Stomach (tissue), 8 donors: ENCODE measurements at regions not wholly inside any gene's neighbourhood (a gene's known extent, or its start where the extent isn't known, plus 50 kb on each side); places are given as distances from the start of the nearest gene placed in this dataset.

ENCODE experiments used
- DNase-seq, 2 donors: peaks; one replicate each; pipeline versions ENCODE4 v3.0.0 to v3.0.0-alpha.2; 2013 to 2019
- H3K27ac ChIP-seq, 5 donors: fragments of 200-600 bp in 4 of 5; sonication (generic) in 4 of 5; one replicate each; pipeline ENCODE4 v1.5.1; 2013 to 2019; ENCODE audit warnings: mild to moderate bottlenecking in 1 of 5, moderate library complexity in 1 of 5
- H3K27me3 ChIP-seq, 3 donors: fragments of 200-600 bp; sonication (generic); one replicate each; pipeline ENCODE4 v1.5.1; 2017 to 2019; ENCODE audit warnings: mixed run types in 1 of 3
- H3K36me3 ChIP-seq, 4 donors: fragments of 200-600 bp; sonication (generic); 1 replicate in 3 of 4; 2 replicates in 1 of 4; pipeline ENCODE4 v1.5.1; 2016 to 2019
- H3K4me1 ChIP-seq, 4 donors: fragments of 200-600 bp; sonication (generic); one replicate each; pipeline ENCODE4 v1.5.1; 2016 to 2019
- H3K4me3 ChIP-seq, 4 donors: fragments of 200-600 bp; sonication (generic) in 3 of 4; one replicate each; pipeline ENCODE4 v1.5.1; 2016 to 2019; ENCODE audit warnings: mild to moderate bottlenecking in 1 of 4
- H3K9me3 ChIP-seq, 4 donors: fragments of 200-600 bp; sonication (generic); one replicate each; pipeline ENCODE4 v1.5.1; 2016 to 2019
- EP300 ChIP-seq: sonication (generic); formaldehyde crosslinking; IDR thresholded peaks from one replicate; pipeline ENCODE4 v1.6.1; 2017; ENCODE audit warnings: antibody characterized with exemption
- POLR2A ChIP-seq, 4 donors: fragments of 450-650 bp; IDR thresholded peaks; one replicate each; pipeline ENCODE4 v1.6.1; 2016; ENCODE audit warnings: antibody characterized with exemption in 4 of 4, control low read depth in 2 of 4, mild to moderate bottlenecking in 1 of 4, moderate library complexity in 1 of 4
- POLR2AphosphoS5 ChIP-seq, 3 donors: sonication (generic); formaldehyde crosslinking; IDR thresholded peaks; one replicate each; pipeline ENCODE4 v1.6.1; 2016; ENCODE audit warnings: antibody characterized with exemption in 3 of 3
- WGBS, 5 donors: extraction: QIAGEN DNeasy Blood & Tissue Kit in 3 of 5; methylation state at CpG; one replicate each; pipeline versions ENCODE4 v1.1.5 to v1.1.7; 2013 to 2018; 5-methylcytosine and 5-hydroxymethylcytosine counted together
- intact Hi-C: fragments of 100-400 bp; cut with DNase I; formaldehyde crosslinking; loops from one replicate; pipeline ENCODE4 v1.15.1; 2023; ENCODE audit warnings: low total_unique reads
- TF ChIP-seq, protein P1 (sequence below), 7 experiments: fragments of 450-650 bp in 4 of 7; fragments of 200-600 bp in 3 of 7; sonication (generic) in 3 of 7; IDR thresholded peaks; one replicate each; pipeline ENCODE4 v1.5.1; 2016 to 2019; ENCODE audit warnings: antibody characterized with exemption in 7 of 7, control low read depth in 2 of 7, mild to moderate bottlenecking in 1 of 7
- donor health status: healthy with polysubstance abuse.
- donor health status: Bipolar disorder and iron deficiency.
- donor health status: healthy.

GRCh38 chr5:115732026-115732425, 84.4 kb downstream of the CDO1 start:
- intact Hi-C loops, result no loop called here
- Histone ChIP-seq H3K36me3 (no peaks in the 10 kb centered on the region), H3K9me3 (peaks cover 0 to 7% (median 6%) of the 10 kb centered on the region in 4 donors), H3K27ac (no peak overlapping the region), H3K27me3 (peaks cover 0 to 2% (median 0%) of the 10 kb centered on the region in 3 donors), H3K4me3 (no peak overlapping the region), H3K4me1 (no peaks in the 10 kb centered on the region)
- no peak for DNase-seq
- TF ChIP-seq POLR2A (IDR thresholded peaks at IDR 0.05) (no peak), POLR2AphosphoS5 (IDR thresholded peaks at IDR 0.05) (no peak), EP300 (no peak)
- TF ChIP-seq, protein P1, sequence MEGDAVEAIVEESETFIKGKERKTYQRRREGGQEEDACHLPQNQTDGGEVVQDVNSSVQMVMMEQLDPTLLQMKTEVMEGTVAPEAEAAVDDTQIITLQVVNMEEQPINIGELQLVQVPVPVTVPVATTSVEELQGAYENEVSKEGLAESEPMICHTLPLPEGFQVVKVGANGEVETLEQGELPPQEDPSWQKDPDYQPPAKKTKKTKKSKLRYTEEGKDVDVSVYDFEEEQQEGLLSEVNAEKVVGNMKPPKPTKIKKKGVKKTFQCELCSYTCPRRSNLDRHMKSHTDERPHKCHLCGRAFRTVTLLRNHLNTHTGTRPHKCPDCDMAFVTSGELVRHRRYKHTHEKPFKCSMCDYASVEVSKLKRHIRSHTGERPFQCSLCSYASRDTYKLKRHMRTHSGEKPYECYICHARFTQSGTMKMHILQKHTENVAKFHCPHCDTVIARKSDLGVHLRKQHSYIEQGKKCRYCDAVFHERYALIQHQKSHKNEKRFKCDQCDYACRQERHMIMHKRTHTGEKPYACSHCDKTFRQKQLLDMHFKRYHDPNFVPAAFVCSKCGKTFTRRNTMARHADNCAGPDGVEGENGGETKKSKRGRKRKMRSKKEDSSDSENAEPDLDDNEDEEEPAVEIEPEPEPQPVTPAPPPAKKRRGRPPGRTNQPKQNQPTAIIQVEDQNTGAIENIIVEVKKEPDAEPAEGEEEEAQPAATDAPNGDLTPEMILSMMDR (IDR thresholded peaks at IDR 0.05), result no peak

- H3K9me3 ChIP-seq, result peaks cover 0 to 7% (median 6%) of the 10 kb centered on the region in 4 donors
- intact Hi-C loops, result no loop called here
- 88 to 97% (median 90%) methylated on average over 1 of the region's 1 CpG for WGBS, 5 donors
- no peaks in the 10 kb centered on the region for H3K36me3 ChIP-seq
- H3K4me3 ChIP-seq, result no peak overlapping the region
- no peak for DNase-seq
- TF ChIP-seq POLR2A (IDR thresholded peaks at IDR 0.05) (no peak), EP300 (no peak), POLR2AphosphoS5 (IDR thresholded peaks at IDR 0.05) (no peak)
- TF ChIP-seq, protein P1 (IDR thresholded peaks at IDR 0.05), result no peak
- no peak overlapping the region for H3K27ac ChIP-seq
- peaks cover 0 to 8% (median 0%) of the 10 kb centered on the region in 4 donors for H3K4me1 ChIP-seq
- H3K27me3 ChIP-seq, result no peaks in the 10 kb centered on the region
Measured at GRCh38 chr5:115725522-115725921, 90.9 kb downstream of the CDO1 start.

- Histone ChIP-seq H3K4me1 (peaks cover 0 to 8% (median 0%) of the 10 kb centered on the region in 4 donors), H3K9me3 (no peaks in the 10 kb centered on the region), H3K27me3 (no peaks in the 10 kb centered on the region), H3K36me3 (no peaks in the 10 kb centered on the region), H3K4me3 (no peak overlapping the region), H3K27ac (no peak overlapping the region)
- DNase-seq, result no peak
- no peak for TF ChIP-seq POLR2AphosphoS5 (IDR thresholded peaks at IDR 0.05)
- no peak for TF ChIP-seq POLR2A (IDR thresholded peaks at IDR 0.05)
- TF ChIP-seq, protein P1 (IDR thresholded peaks at IDR 0.05), result no peak
- TF ChIP-seq EP300, result no peak
- intact Hi-C loops, result no loop called here
- 11 to 29% (median 16%) methylated on average over 2 of the region's 2 CpGs for WGBS, 5 donors
Measured at GRCh38 chr5:115723220-115723619, 93.2 kb downstream of the CDO1 start.

DNA sequence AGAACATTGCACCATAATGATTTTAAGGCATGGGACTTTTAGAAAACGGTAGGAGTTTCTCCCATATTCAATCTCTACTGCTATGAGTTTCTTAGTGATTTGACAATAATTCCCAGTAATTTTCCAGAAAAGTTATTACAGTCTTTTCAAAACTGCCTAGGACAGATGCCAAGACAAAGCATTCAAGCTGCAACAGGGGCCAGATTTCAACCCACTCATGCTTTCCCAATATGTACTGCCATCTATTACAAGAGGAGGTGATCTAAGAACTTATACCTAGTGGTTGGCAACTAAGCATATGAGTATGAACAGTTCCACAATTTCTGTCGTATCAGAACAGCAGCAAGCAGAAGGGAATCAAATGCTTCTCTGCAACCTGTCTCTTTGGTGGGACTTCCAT, 95.1 kb upstream of the TMED7 start:
- H3K4me3 ChIP-seq, result no peak overlapping the region
- no peak overlapping the region for H3K27ac ChIP-seq
- H3K36me3 ChIP-seq, result no peaks in the 10 kb centered on the region
- 77 to 88% (median 81%) methylated on average over 2 of the region's 2 CpGs for WGBS, 5 donors
- TF ChIP-seq POLR2AphosphoS5 (IDR thresholded peaks at IDR 0.05) (no peak), POLR2A (IDR thresholded peaks at IDR 0.05) (no peak), EP300 (no peak)
- TF ChIP-seq, protein P1 (IDR thresholded peaks at IDR 0.05), result no peak
- no peaks in the 10 kb centered on the region for H3K9me3 ChIP-seq
- no peaks in the 10 kb centered on the region for H3K27me3 ChIP-seq
- peaks cover 0 to 8% (median 0%) of the 10 kb centered on the region in 4 donors for H3K4me1 ChIP-seq
- DNase-seq, result no peak
- intact Hi-C loops, result no loop called here
